Thymus (tissue), 11 donors: ENCODE measurements at regions not wholly inside any gene's neighbourhood (a gene's known extent, or its start where the extent isn't known, plus 50 kb on each side); places are given as distances from the start of the nearest gene placed in this dataset.

Source experiments
- DNase-seq, 9 donors: peaks; one replicate each; pipeline ENCODE4 v3.0.0-alpha.2; 2013; ENCODE audit warnings: low spot score in 9 of 9, low read depth in 6 of 9, missing footprints in 1 of 9
- H3K27ac ChIP-seq, 2 donors: one replicate each; pipeline ENCODE4 v1.5.1; 2013; ENCODE audit warnings: control low read depth in 1 of 2, low read depth in 1 of 2, low read length in 1 of 2, mild to moderate bottlenecking in 1 of 2, moderate library complexity in 1 of 2
- H3K27me3 ChIP-seq, 2 donors: one replicate each; pipeline ENCODE4 v1.5.1; 2013; ENCODE audit warnings: low read length in 1 of 2; ENCODE audit not compliant: control insufficient read depth in 2 of 2, insufficient read depth in 1 of 2
- H3K36me3 ChIP-seq, 2 donors: one replicate each; pipeline ENCODE4 v1.5.1; 2013; ENCODE audit warnings: low read length in 1 of 2, mild to moderate bottlenecking in 1 of 2, moderate library complexity in 1 of 2; ENCODE audit not compliant: control insufficient read depth in 2 of 2, insufficient read depth in 2 of 2
- H3K4me1 ChIP-seq, 2 donors: one replicate each; pipeline ENCODE4 v1.5.1; 2013; ENCODE audit warnings: low read length in 2 of 2; ENCODE audit not compliant: control insufficient read depth in 2 of 2, insufficient read depth in 2 of 2
- H3K4me3 ChIP-seq, 2 donors: one replicate each; pipeline ENCODE4 v1.5.1; 2013; ENCODE audit warnings: low read length in 2 of 2, control low read depth in 1 of 2, mild to moderate bottlenecking in 1 of 2
- H3K9me3 ChIP-seq, 2 donors: one replicate each; pipeline ENCODE4 v1.5.1; 2013; ENCODE audit warnings: low read length in 1 of 2, mild to moderate bottlenecking in 1 of 2; ENCODE audit not compliant: control insufficient read depth in 2 of 2, insufficient read depth in 1 of 2
- WGBS: extraction: QIAGEN DNeasy Blood & Tissue Kit; methylation state at CpG from one replicate; pipeline ENCODE4 v1.1.7; 2013; 5-methylcytosine and 5-hydroxymethylcytosine counted together
- donor health status: healthy.

GRCh38 chr4:31647786-31648185 lies 927.6 kb downstream of the PCDH7 start:
- no peaks in the 10 kb centered on the region for H3K4me1 ChIP-seq
- no peaks in the 10 kb centered on the region for H3K36me3 ChIP-seq
- no peaks in the 10 kb centered on the region for H3K9me3 ChIP-seq
- H3K4me3 ChIP-seq = no peak overlapping the region
- 94% methylated on average over 1 of the region's 1 CpG for WGBS
- no peaks in the 10 kb centered on the region for H3K27me3 ChIP-seq
- no peak overlapping the region for H3K27ac ChIP-seq
- DNase-seq = no peak

DNA sequence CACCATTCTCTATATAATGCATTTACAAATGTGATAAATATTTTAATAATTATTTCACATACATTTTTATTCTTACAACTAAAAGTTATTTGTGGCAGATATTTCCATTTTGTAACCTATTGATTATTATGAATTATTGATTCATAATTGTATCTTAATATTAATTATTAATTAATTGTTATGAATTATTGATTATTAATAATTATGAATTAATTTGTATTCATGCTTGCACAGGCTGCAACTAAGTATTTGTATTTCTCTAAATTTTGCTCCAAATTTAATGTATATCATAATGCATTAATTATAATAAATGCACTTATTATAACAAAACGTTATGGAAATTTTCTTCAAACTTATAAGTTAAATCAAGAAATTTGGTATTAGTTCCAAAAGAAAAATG lies 929.7 kb downstream of the PCDH7 start:
- 47% methylated on average over 1 of the region's 1 CpG for WGBS
- H3K36me3 ChIP-seq = no peaks in the 10 kb centered on the region
- H3K27me3 ChIP-seq = no peaks in the 10 kb centered on the region
- no peak for DNase-seq
- no peaks in the 10 kb centered on the region for H3K9me3 ChIP-seq
- no peak overlapping the region for H3K4me3 ChIP-seq
- no peaks in the 10 kb centered on the region for H3K4me1 ChIP-seq
- H3K27ac ChIP-seq = no peak overlapping the region

DNA sequence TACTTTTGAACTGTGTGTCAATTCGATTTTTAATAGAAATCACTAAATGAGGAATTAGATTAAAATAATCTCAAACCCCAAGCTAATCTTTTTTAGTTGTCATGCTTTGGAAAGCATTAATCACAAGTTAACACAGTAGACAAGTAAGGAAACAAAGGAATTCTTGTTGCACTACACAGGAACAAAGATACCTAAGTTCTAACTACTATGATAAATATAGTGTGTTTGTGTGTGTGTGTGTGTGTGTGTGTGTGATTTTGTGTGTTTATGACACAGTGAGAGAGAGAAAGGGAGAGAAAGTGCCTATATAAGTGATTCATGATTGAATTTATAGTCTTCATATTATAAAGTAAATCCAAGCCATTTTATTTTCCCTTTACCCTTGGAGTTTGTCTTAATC lies 931.4 kb downstream of the PCDH7 start:
- no peaks in the 10 kb centered on the region for H3K9me3 ChIP-seq
- H3K4me1 ChIP-seq = no peaks in the 10 kb centered on the region
- H3K27me3 ChIP-seq = no peaks in the 10 kb centered on the region
- 80% methylated on average over 1 of the region's 1 CpG for WGBS
- no peaks in the 10 kb centered on the region for H3K36me3 ChIP-seq
- H3K27ac ChIP-seq = no peak overlapping the region
- H3K4me3 ChIP-seq = no peak overlapping the region
- DNase-seq = no peak

DNA sequence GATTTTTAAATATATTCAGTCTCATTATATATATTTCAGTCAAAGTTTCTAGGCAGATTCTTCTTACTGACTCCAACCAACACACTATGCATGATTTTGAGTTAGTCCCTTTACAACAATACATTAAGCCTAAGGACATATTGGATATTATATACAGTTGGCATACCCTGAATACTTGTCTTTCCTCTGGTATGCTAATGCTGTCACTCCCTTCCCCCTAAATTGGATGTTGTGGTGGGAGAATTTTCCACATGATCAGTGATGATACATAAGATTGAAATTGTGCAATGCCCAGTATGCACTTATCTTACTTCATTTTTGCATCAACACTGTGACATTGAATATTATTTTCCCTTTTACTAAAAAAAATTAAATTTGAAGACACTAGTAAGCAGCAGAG lies 935.2 kb downstream of the PCDH7 start:
- DNase-seq = no peak
- H3K4me1 ChIP-seq = no peaks in the 10 kb centered on the region
- H3K27ac ChIP-seq = no peak overlapping the region

GRCh38 chr4:31657859-31658570 lies 937.8 kb downstream of the PCDH7 start:
- DNase-seq = no peak
- WGBS = 94% methylated on average over 5 of the region's 5 CpGs
- Histone ChIP-seq H3K4me1 (no peaks in the 10 kb centered on the region), H3K4me3 (no peak overlapping the region), H3K36me3 (no peaks in the 10 kb centered on the region), H3K27me3 (no peaks in the 10 kb centered on the region), H3K27ac (no peak overlapping the region), H3K9me3 (no peaks in the 10 kb centered on the region)

More for the DNA sequence above, 935.2 kb downstream of the PCDH7 start:
- Histone ChIP-seq H3K9me3 (no peaks in the 10 kb centered on the region), H3K4me3 (no peak overlapping the region), H3K36me3 (no peaks in the 10 kb centered on the region), H3K27me3 (no peaks in the 10 kb centered on the region)

DNA sequence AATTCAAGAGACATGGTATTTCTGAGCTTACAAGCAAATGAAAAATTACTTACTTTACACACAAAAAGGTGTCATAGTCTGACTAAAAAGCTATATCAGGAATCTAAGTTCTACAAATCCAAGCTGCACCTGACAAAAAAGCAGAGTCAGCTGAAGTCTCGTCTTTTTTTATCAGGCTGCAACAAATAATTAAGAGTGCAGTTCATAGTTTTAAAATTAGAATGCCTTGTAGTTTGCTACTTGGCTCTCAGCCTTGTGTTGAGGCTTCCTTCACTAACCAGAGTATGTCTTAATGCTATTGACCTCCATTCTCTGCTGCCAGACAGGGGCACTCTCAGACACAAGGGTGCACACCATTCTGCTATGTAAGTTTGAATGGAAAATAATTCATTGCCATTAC lies 940.7 kb downstream of the PCDH7 start:
- Histone ChIP-seq H3K27ac (no peak overlapping the region), H3K9me3 (no peaks in the 10 kb centered on the region), H3K4me1 (no peaks in the 10 kb centered on the region), H3K4me3 (no peak overlapping the region), H3K36me3 (no peaks in the 10 kb centered on the region), H3K27me3 (no peaks in the 10 kb centered on the region)
- 83% methylated on average over 1 of the region's 1 CpG for WGBS
- no peak for DNase-seq

GRCh38 chr4:31662951-31663350 lies 942.8 kb downstream of the PCDH7 start:
- H3K27me3 ChIP-seq = no peaks in the 10 kb centered on the region
- DNase-seq = no peak
- no peak overlapping the region for H3K4me3 ChIP-seq
- no peak overlapping the region for H3K27ac ChIP-seq
- WGBS = 93% methylated on average over 2 of the region's 2 CpGs
- no peaks in the 10 kb centered on the region for H3K36me3 ChIP-seq
- no peaks in the 10 kb centered on the region for H3K4me1 ChIP-seq
- H3K9me3 ChIP-seq = no peaks in the 10 kb centered on the region

- Histone ChIP-seq H3K9me3 (no peaks in the 10 kb centered on the region), H3K4me3 (no peak overlapping the region)
- WGBS = 93% methylated on average over 2 of the region's 2 CpGs
Observed at GRCh38 chr4:31667686-31668085, 947.5 kb downstream of the PCDH7 start.

DNA sequence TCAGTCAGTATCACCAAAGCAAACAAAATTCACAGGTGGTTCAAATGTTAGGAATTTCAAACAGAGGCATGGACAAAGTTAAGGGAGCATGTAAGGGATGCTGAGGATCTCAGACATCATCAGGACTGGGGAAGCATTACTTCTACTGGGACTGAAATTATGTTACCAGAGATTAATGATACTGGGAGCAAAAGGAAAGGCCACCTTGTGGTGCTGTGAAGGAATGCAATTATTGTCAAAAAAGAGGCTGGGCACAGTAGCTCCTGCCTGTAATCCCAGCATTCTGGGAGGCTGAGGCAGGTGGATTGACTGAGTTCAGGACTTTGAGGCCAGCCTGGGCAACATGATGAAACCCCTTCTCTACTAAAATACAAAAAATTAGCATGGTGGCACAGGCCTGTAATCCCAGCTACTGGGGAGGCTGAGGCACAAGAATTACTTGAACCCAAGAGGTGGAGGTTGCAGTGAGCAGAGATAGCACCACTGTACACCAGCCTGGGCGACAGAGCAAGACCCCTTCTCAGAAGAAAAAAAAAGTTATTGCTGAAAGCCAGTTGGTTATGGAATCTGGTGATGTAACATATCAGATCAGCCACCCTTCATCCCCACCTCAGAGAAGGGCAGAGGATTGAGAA lies 954.3 kb downstream of the PCDH7 start:
- H3K4me1 ChIP-seq = no peaks in the 10 kb centered on the region
- WGBS = 97% methylated on average over 1 of the region's 1 CpG
- no peaks in the 10 kb centered on the region for H3K27me3 ChIP-seq
- DNase-seq = no peak
- no peak overlapping the region for H3K27ac ChIP-seq
- no peaks in the 10 kb centered on the region for H3K36me3 ChIP-seq
- H3K9me3 ChIP-seq = peaks cover 0 to 2% of the 10 kb centered on the region in 2 donors
- H3K4me3 ChIP-seq = no peak overlapping the region

More at GRCh38 chr4:31667686-31668085, 947.5 kb downstream of the PCDH7 start:
- no peak for DNase-seq
- Histone ChIP-seq H3K27ac (no peak overlapping the region), H3K36me3 (no peaks in the 10 kb centered on the region), H3K27me3 (no peaks in the 10 kb centered on the region), H3K4me1 (no peaks in the 10 kb centered on the region)
